COLO668 (cell line): ENCODE measurements at regions not wholly inside any gene's neighbourhood (a gene's known extent, or its start where the extent isn't known, plus 50 kb on each side); places are given as distances from the start of the nearest gene placed in this dataset.
"Not testable (repeated sequence)": the region's sequence is repeated elsewhere in the genome, so short reads cannot be mapped to it uniquely, and the experiment has no call there.

Experiments used
- DNase-seq: peaks from one replicate; lab custom pipeline; 2025; ENCODE audit not compliant: unreplicated experiment; lab: John Stamatoyannopoulos, UW

- DNase-seq = no peak
These were observed 205.0 kb upstream of the ARL4C start for GRCh38 chr2:234701841-234702240.

GRCh38 chr2:234701421-234701820, 204.5 kb upstream of the ARL4C start:
- no peak for DNase-seq

GRCh38 chr2:234699456-234699855, 202.6 kb upstream of the ARL4C start:
- no peak for DNase-seq

- not testable (repeated sequence) for DNase-seq
These were observed 200.5 kb upstream of the ARL4C start for GRCh38 chr2:234697300-234697876.

- DNase-seq = no peak
These were observed 199.1 kb upstream of the ARL4C start for GRCh38 chr2:234695981-234696380.

GRCh38 chr2:234694244-234695013, 197.5 kb upstream of the ARL4C start:
- DNase-seq = no peak

GRCh38 chr2:234693681-234694190, 196.9 kb upstream of the ARL4C start:
- not testable (repeated sequence) for DNase-seq

- not testable (repeated sequence) for DNase-seq
These were observed 196.3 kb upstream of the ARL4C start for GRCh38 chr2:234693191-234693590.

- peak; percentile 56 for DNase-seq
These were observed 195.4 kb upstream of the ARL4C start for GRCh38 chr2:234691968-234692955.

GRCh38 chr2:234691214-234691575, 194.3 kb upstream of the ARL4C start:
- DNase-seq = peak; percentile 78

GRCh38 chr2:234690569-234691213, 193.8 kb upstream of the ARL4C start:
- peak; percentile 69 for DNase-seq

- no peak for DNase-seq
These were observed 193.1 kb upstream of the ARL4C start for GRCh38 chr2:234689911-234690379.

- no peak for DNase-seq
These were observed 191.0 kb upstream of the ARL4C start for GRCh38 chr2:234687718-234688475.

- DNase-seq = no peak
These were observed 189.4 kb upstream of the ARL4C start for GRCh38 chr2:234686088-234686890.

GRCh38 chr2:234684466-234684865, 187.6 kb upstream of the ARL4C start:
- no peak for DNase-seq

- DNase-seq = no peak
These were observed 187.1 kb upstream of the ARL4C start for GRCh38 chr2:234683950-234684349.

- DNase-seq = peak; percentile 28
These were observed 185.8 kb upstream of the ARL4C start for GRCh38 chr2:234682492-234683228.
